ENCODE measurements at regions not wholly inside any gene's neighbourhood (a gene's known extent, or its start where the extent isn't known, plus 50 kb on each side); places are given as distances from the start of the nearest gene placed in this dataset.

GRCh38 chr2:103814016-103814415 lies 1039.9 kb upstream of the POU3F3 start:
- no peak for TF ChIP-seq EP300 (IDR thresholded peaks at IDR 0.05)
- no peak for TF ChIP-seq CTCF (IDR thresholded peaks at IDR 0.05)
- TF ChIP-seq POLR2AphosphoS5 (IDR thresholded peaks at IDR 0.05) = no peak

Measured in upper lobe of left lung (tissue), 4 donors.